Breast epithelium (tissue), 4 donors: ENCODE measurements at regions not wholly inside any gene's neighbourhood (a gene's known extent, or its start where the extent isn't known, plus 50 kb on each side); places are given as distances from the start of the nearest gene placed in this dataset.

Source experiments
- DNase-seq, 2 donors: peaks; one replicate each; pipeline ENCODE4 v3.0.0-alpha.2; 2019; ENCODE audit warnings: low spot score in 2 of 2
- H3K27ac ChIP-seq, 2 donors: fragments of 200-600 bp; sonication (generic) in 1 of 2; one replicate each; pipeline ENCODE4 v1.5.1; 2016 to 2019; ENCODE audit warnings: mild to moderate bottlenecking in 1 of 2
- H3K27me3 ChIP-seq, 2 donors: fragments of 200-600 bp; sonication (generic) in 1 of 2; one replicate each; pipeline versions ENCODE4 v1.5.1 to v1.6.0; 2017 to 2019; ENCODE audit warnings: control low read depth in 1 of 2, mild to moderate bottlenecking in 1 of 2
- H3K36me3 ChIP-seq: fragments of 200-600 bp; one replicate; pipeline ENCODE4 v1.5.1; 2019
- H3K4me1 ChIP-seq, 2 donors: fragments of 200-600 bp; sonication (generic); one replicate each; pipeline ENCODE4 v1.5.1; 2016 to 2019; ENCODE audit warnings: control low read depth in 1 of 2
- H3K4me3 ChIP-seq, 3 donors: fragments of 200-600 bp; sonication (generic); 1 replicate in 2 of 3; 2 replicates in 1 of 3; pipeline ENCODE4 v1.5.1; 2016 to 2019; ENCODE audit warnings: mild to moderate bottlenecking in 3 of 3, moderate library complexity in 2 of 3
- H3K9me3 ChIP-seq, 2 donors: fragments of 200-600 bp; sonication (generic) in 1 of 2; one replicate each; pipeline ENCODE4 v1.5.1; 2016 to 2019; ENCODE audit warnings: control low read depth in 1 of 2
- POLR2A ChIP-seq: fragments of 450-650 bp; IDR thresholded peaks from one replicate; pipeline ENCODE4 v1.6.1; 2016; ENCODE audit warnings: antibody characterized with exemption, mild to moderate bottlenecking, moderate library complexity
- POLR2AphosphoS5 ChIP-seq, 3 donors: sonication (generic); formaldehyde crosslinking; IDR thresholded peaks; one replicate each; pipeline ENCODE4 v1.6.1; 2017; ENCODE audit warnings: antibody characterized with exemption in 3 of 3
- intact Hi-C: fragments of 100-400 bp; cut with DNase I; formaldehyde crosslinking; loops from one replicate; pipeline ENCODE4 v1.15.1; 2023; ENCODE audit warnings: low total_unique reads
- TF ChIP-seq, protein P1 (sequence below), 3 donors: fragments of 450-650 bp; IDR thresholded peaks; one replicate each; pipeline ENCODE4 v1.5.1; 2016 to 2017; ENCODE audit warnings: antibody characterized with exemption in 3 of 3, mild to moderate bottlenecking in 3 of 3, moderate library complexity in 3 of 3

DNA sequence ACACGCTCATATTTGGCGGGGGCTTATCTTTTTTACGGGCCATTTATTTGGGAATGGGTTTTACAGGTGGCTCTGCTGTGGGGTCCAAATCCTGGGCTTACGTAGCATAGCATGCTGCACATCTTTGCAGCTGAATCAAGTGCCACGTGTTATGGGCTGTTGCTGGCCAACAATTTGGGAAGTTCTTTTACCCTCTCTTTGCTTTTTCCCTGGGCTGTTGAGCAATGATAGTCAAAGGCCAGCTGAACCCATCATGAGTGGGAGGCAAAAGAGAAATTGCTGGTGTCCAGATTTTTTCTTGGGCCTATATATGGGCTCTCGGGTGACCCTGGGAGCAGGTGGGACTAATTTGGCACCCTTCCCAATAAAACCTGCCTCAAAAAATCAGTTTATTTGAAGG is 209.3 kb upstream of the SATB1 start:
- Histone ChIP-seq H3K4me1 (no peaks in the 10 kb centered on the region), H3K27ac (no peak overlapping the region), H3K27me3 (no peaks in the 10 kb centered on the region), H3K9me3 (no peaks in the 10 kb centered on the region), H3K4me3 (no peak overlapping the region), H3K36me3 (no peaks in the 10 kb centered on the region)
- TF ChIP-seq, protein P1, sequence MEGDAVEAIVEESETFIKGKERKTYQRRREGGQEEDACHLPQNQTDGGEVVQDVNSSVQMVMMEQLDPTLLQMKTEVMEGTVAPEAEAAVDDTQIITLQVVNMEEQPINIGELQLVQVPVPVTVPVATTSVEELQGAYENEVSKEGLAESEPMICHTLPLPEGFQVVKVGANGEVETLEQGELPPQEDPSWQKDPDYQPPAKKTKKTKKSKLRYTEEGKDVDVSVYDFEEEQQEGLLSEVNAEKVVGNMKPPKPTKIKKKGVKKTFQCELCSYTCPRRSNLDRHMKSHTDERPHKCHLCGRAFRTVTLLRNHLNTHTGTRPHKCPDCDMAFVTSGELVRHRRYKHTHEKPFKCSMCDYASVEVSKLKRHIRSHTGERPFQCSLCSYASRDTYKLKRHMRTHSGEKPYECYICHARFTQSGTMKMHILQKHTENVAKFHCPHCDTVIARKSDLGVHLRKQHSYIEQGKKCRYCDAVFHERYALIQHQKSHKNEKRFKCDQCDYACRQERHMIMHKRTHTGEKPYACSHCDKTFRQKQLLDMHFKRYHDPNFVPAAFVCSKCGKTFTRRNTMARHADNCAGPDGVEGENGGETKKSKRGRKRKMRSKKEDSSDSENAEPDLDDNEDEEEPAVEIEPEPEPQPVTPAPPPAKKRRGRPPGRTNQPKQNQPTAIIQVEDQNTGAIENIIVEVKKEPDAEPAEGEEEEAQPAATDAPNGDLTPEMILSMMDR (IDR thresholded peaks at IDR 0.05) = no peak
- no peak for TF ChIP-seq POLR2AphosphoS5 (IDR thresholded peaks at IDR 0.05)
- TF ChIP-seq POLR2A = no peak
- intact Hi-C loops = loop anchor here (5.0 kb wide), 1 partner anchor 448 kb away; no protein-coding TSS in a partner anchor
- DNase-seq = no peak

DNA sequence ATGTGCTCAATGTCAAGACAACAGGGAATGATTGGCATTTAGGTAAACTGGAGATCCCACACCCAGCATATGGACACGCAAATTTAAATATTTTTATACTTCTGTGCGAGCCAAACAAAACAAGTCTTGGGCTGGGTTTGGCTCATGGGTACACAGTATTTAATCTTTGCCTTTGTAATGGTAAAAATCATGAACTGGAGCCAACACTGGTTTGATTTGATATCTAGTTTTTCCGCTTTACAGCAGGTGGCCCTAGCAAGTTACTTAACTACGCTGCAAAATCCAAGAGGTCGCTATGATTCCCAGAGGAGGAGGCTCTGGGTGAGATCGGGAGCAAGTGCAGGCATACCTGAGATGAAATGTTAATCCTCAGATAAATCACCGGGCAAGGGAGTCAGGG is 207.9 kb upstream of the SATB1 start:
- TF ChIP-seq POLR2AphosphoS5 (IDR thresholded peaks at IDR 0.05) = no peak
- TF ChIP-seq POLR2A = no peak
- TF ChIP-seq, protein P1 (IDR thresholded peaks at IDR 0.05) = no peak
- Histone ChIP-seq H3K4me1 (no peaks in the 10 kb centered on the region), H3K27ac (no peak overlapping the region), H3K9me3 (no peaks in the 10 kb centered on the region), H3K36me3 (no peaks in the 10 kb centered on the region), H3K4me3 (no peak overlapping the region), H3K27me3 (no peaks in the 10 kb centered on the region)
- no peak for DNase-seq
- intact Hi-C loops = loop anchor here (5.0 kb wide), 1 partner anchor 449 kb away; no protein-coding TSS in a partner anchor

GRCh38 chr3:18630295-18630694 is 205.2 kb upstream of the SATB1 start:
- Histone ChIP-seq H3K27me3 (no peaks in the 10 kb centered on the region), H3K27ac (no peak overlapping the region), H3K4me1 (no peaks in the 10 kb centered on the region), H3K36me3 (no peaks in the 10 kb centered on the region), H3K9me3 (no peaks in the 10 kb centered on the region), H3K4me3 (no peak overlapping the region)
- TF ChIP-seq, protein P1 (IDR thresholded peaks at IDR 0.05) = no peak
- no peak for TF ChIP-seq POLR2A
- TF ChIP-seq POLR2AphosphoS5 (IDR thresholded peaks at IDR 0.05) = no peak
- intact Hi-C loops = loop anchor here (5.0 kb wide), 1 partner anchor 452 kb away; no protein-coding TSS in a partner anchor
- no peak for DNase-seq

DNA sequence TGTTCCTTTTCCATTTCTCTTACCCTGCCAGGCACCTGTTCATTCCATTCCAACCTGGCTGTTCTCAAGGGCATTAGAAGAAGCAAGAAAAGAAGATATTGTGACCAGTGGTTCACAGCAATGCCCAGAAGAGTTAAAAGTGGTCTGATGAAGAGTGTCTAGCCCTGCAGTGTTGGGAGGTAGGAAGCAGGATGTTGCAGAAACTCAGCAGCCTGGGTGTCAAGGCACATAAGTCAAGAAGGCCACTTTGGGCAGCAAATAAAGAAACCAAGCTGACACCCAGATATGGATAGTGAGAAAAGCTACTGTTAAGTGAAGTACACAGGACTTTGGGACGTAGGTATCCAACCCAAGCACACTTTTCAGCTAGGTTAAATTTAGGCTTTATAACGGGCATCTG is 199.9 kb upstream of the SATB1 start:
- Histone ChIP-seq H3K27ac (no peak overlapping the region), H3K4me3 (no peak overlapping the region), H3K4me1 (no peaks in the 10 kb centered on the region), H3K36me3 (no peaks in the 10 kb centered on the region), H3K27me3 (no peaks in the 10 kb centered on the region), H3K9me3 (no peaks in the 10 kb centered on the region)
- intact Hi-C loops = no loop called here
- TF ChIP-seq POLR2A (no peak), POLR2AphosphoS5 (IDR thresholded peaks at IDR 0.05) (no peak)
- TF ChIP-seq, protein P1 (IDR thresholded peaks at IDR 0.05) = no peak
- DNase-seq = no peak

DNA sequence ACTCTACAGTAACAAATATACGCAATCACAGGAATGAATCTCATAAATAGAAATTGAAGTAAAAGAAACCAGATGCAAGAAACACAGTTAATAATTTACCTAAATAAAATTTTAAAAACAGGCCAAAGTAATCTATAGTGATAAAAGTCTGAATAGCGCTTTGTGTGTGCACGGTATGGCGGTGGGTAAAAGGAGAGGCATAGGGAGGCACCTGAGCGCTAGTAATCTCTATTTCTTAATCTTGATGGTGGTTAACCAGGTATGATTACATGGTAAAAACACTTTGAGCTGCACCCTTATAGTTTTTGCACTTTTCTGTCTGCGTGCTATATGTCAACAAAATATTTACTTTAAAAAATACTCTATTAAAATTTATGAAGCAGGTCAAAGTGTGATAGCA is 198.1 kb upstream of the SATB1 start:
- intact Hi-C loops = no loop called here
- Histone ChIP-seq H3K27ac (no peak overlapping the region), H3K27me3 (no peaks in the 10 kb centered on the region), H3K4me1 (no peaks in the 10 kb centered on the region), H3K9me3 (no peaks in the 10 kb centered on the region), H3K4me3 (no peak overlapping the region), H3K36me3 (no peaks in the 10 kb centered on the region)
- no peak for TF ChIP-seq POLR2A
- TF ChIP-seq, protein P1 (IDR thresholded peaks at IDR 0.05) = no peak
- no peak for TF ChIP-seq POLR2AphosphoS5 (IDR thresholded peaks at IDR 0.05)
- no peak for DNase-seq
